HG03460 (cell line): ENCODE measurements at regions not wholly inside any gene's neighbourhood (a gene's known extent, or its start where the extent isn't known, plus 50 kb on each side); places are given as distances from the start of the nearest gene placed in this dataset.

Experiments used
- ATAC-seq: cut with Tn5 transposase; IDR thresholded peaks from one replicate; pipeline ENCODE4 v1.9.1; 2021; ENCODE audit not compliant: unreplicated experiment

DNA sequence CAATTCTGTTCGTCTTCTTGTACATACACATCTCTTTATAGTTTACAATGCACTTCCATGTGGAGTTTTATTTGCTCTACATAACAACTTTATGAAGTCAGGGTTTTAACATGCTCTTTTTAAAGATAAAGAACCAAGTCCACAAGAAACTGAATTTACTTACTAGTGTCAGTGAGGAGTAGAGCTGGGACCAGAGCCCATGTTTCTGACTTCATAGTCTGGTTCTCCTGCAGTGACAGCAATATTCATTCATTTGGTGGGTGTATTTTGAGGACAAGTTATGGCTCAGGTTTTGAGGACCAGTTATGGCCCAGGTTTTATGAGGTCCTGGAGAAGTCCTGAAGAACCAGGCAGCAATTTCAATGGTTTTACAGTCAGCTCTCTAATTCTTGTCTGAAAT lies 481.9 kb upstream of the TNC start:
- no peak for ATAC-seq

DNA sequence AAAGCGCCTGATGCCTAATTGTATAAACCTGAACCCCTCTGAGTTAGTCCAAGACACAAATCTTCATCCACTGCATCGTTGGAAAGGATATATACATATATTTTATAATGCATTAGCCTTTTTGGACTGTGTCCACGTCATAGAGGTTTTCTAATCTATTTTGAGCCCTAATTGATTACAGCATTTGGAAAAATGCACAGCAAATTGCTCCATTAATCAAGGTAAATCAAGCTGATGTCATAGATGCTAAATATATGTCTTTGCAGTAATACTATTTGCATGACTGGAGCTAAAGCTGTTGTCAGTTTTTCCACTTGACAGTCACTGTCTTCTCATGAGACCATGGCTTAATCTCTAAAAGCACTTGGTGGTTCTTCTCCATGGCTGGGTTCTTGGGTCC lies 483.5 kb upstream of the TNC start:
- no peak for ATAC-seq

DNA sequence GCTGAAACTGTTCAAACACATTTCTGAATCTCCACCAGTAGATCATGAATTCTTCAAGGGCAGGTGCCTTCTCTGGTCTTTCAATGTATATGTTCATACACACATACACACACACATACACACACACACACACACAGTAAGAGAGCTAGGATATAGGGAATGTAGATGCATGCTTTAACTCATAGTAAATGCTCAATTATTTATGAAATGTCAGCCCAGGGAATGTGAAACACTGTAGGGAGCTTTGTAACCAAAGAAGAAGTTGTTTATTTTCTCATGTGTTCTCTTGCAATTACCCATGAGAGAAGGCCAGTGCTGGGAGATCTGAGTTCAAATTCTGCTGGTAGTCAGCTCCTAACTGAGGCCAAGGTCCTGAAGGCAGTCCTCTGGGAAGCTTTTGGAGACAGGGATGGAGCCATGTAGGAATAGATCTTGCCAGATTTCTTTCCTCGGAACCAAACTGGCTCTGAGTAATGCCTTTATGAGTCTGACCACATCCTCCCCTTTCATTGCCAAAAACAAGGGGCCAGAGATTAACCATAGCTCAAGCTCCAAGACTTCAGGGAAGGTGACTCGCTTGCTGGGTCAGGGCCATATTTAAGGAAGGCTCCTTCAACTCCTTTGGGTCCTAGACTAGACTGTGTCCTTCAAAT lies 487.0 kb upstream of the TNC start:
- no peak for ATAC-seq

DNA sequence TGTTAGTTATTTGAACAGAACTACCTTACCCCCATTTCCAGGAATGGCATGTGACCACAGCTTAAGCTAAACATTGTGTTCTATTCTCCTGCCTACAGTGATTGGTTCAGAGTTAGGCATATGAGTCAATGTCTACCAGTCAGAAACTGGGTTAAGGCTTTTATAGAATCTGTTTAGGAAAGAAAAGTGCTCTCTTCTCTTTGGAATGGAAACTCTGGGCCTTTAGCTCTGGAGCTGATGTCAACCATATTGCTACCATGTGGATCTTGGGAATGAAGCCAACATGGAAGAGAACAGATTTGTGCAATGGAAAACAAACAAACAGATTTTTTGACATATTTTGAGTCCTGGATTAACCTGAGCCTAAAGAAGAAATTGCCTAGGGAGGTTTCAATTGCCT lies 488.9 kb upstream of the TNC start:
- ATAC-seq, result no peak

DNA sequence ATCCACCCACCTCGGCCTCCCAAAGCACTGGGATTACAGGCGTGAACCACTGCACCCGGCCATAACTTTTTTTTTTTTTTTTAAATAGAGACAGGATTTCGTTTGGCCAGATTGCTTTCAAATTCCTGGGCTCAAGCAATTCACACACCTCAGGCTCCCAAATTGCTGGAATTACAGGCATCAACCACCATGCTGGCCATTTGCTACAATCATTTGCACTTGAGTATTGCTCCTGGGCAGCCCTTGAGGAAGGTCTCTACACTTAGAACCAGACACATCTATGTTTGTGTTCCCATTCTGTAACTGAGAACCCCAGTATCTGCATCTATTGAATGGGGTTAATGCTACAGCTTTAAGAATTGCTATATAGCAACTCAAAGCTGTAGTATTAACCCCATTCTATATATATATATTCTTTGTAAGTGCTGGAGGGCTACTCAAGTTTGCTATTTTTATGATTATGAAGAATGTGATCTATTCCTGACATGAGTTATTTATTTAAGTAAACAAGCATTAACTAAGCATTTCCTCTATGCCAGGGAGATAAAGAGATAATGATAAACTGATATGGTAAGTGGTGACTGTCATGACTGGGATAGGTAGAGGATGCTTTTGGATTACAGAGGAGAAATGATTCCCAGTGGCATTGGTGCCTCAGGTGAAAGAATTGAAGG lies 496.5 kb upstream of the TNC start:
- ATAC-seq, result no peak

DNA sequence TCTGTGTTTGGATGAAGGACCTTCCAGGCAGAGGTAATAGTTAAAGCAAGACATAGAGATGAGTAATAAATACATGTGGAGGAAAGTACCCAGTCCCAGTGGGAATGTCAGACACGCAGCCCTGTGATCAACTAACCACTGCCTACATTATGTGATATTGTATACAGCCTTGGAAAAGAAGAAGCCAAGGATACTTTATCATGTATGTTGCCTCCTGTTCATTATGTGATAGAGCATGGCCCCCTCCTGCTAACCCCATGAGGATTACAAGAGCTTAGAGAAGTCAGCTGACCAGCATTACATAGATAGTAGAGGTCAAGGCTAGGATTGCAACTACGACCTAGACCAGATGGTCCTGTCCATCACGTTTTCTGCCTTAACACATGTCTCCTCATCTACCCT lies 497.0 kb upstream of the TNC start:
- no peak for ATAC-seq

DNA sequence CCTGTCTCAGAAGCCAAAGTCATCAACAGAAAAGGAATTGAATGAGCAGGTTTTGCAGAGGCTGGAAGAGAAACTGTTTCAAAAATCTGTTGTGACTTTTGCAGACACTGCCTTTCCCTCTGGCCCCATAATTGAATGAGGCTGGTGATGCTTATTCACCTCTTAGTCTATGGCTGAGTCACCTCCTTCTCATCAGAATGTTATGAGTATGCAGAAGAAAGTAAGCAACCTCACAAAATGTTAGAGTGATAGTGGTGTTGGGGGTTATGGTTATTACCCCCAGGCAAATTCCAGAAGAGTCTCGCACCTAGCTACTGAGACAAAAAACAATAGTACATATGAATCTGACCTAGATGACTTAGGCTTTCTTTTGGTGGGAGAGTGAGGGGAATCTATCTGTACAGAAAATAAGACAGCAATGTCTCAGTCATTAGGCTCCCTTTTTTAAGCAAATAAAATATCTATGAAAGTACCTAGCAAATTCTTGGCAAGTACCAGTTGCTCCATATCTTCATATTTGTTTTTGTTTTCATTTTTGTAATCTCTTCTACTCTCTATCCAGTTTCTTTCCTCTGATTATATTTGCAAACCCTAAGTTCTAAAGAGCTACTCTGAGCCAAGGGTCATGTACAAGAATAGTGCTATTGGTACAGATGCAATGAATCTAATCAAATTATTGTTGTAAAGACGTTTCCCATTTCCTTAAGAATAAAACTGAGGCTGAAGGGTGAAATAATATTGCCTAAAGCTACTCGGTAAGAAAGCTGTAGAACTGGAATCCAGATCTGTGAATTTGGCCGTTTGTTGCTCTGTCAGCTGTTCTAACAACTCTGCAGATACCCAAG lies 498.1 kb upstream of the TNC start:
- ATAC-seq, result no peak

DNA sequence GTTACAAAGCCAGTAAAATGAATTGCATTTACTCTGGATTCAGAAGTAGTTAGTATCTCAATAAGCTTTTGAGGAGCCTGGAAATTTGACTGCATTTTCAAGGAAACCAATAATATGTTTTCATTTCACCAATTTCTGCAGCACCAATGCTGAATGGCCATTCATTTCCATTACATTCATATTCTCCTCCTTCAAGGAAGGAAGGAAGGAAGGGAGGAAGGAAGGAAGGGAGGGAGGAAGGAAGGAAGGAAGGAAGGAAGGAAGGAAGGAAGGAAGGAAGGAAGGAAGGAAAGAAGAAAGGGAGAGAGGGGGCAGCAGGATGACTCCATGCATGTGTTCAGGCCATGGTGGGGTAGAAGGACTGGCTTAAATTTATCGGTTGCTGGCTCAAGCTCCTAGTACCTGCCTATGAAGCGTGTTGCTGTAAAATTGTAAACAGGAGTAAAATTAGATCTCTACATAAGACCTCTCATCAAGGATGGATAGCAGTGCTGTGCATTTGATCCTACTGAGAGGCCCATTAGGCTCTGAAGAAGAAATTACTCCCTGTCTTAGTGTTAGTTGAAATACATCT lies 498.8 kb upstream of the TNC start:
- ATAC-seq, result no peak

DNA sequence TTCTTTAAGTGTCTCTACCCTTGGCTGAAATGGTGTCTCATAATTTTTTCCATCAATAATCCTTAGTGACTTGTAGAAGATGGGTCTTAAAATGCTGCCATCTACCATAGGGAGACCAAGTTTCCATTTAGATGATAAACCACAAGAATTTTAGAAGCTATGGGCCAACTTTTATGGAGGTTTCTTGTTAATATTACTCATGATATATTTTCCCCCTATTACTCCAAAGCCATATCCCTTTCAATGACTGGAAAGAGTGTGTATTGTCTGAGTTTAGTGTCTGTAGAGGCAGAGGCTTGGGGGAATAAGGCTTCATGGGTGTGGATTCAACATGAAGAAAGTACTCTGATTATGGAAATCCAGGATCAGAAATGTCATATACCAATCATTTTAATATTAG lies 507.3 kb upstream of the TNC start:
- ATAC-seq, result no peak

DNA sequence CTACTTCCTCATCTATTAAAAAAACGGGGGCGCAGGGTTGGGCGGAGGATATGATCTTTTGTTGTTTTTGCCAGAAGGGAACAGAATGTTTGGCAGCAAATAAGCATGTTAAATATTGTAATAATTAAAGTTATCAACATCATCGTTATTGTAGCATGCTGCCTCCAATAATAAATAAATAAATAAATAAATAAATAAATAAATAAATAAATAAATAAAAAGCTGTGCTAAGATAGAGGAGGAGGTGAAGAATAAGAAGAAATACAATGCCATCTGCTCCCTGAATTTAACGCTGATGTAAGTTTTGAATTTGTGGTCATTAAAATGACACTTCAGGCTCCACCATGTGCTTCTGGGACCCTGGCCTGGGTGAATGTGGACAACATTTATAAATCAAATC lies 508.0 kb upstream of the TNC start:
- no peak for ATAC-seq

DNA sequence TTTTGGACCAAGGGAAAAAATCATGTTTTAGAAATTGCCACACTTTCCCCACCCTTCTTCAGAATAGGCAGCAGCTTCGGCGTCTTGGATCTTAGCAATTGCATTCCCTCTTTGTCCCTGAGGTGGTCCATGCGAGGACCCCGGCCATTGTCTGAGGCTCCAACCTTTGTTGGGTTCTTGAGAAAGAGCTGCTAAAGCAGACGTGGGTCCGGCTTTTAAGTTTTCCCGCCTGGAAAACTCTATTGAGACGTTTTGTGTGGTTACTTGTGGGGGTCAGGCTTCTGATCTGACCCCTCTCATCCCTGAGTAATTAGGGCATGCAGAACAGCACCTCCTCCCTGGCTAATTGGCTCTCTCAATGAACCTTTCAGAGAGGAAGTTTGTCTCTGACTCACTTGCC lies 509.6 kb upstream of the TNC start:
- ATAC-seq, result no peak

DNA sequence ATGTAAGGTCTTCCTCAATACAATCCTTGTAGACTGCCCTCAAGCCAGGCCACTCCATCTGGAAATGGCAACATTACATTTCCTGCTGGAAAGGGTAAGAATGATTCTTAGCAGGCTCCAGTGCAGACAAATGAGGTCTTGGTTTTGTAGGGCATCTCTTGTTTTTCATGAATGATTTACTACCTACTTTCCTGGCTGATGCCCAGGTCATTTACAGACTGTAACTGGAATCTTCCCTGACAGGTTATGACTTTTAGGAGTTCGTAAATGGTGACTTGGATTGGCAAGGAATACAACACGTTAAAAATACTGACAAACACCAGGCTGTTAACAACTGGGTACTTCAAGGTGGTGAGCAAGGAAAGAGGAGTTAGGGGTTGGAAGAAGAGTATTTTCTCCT lies 510.5 kb upstream of the TNC start:
- no peak for ATAC-seq

DNA sequence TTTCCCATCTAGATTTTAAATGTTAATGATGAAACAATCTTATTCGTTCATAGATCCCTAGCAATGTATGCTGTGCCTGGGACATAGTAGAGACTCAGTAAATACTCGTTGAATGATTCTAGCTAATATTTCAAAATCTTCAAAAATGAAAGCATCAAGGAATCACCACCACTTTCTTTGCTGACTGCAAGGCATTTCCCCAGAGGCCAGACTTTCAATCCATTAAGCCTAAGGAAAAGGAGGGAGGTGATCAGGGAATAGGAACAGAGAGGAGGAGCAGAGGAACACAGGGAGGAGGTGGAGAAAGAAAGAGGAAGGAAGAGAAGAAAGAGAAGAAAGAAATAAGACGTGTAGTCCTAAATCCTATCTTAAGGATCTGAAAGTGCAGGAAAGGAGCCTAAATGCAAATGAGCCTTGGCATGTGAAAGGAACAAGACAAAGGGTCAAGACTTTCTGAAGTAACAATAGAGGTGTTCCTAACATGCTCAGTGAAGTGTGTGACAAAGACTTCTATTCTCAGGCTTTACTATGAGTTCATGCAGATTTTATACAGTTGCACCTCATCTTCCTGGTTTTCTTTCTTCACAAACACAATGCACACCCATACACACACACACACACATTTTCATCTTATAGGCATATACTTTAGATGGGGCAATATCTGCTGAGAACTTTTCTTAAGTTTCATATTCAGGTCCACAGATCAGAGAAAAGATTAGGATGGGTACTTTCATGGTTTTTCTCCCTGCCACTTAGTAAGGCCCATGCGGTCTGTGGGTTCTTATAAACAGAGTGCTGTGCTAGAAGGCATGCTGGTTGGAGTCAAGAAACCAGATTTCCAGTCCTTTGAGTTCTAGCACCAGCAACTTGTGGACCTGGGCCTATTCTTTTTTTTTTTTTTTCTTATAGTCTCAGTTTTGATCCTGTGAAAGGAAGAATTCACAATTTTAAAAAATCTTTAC lies 512.2 kb upstream of the TNC start:
- ATAC-seq, result no peak

DNA sequence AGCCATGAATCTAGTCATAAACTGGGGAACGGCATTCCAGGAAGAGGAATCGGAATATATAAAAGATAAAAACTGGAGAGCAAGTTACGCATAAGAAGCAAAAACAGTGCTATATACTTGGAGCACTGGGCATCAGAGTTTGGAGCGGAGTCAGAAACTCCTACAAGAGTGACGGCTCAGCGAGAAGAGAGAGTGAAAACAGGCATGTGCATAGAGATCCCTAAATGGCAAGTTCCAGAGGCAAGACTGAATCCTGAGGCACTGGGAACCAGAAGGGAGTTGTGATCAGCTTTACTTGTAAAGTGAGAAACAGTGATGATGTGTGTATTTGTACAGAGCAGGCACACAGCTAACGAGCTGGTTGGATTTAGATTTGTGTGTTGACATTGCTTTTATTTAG lies 514.4 kb upstream of the TNC start:
- ATAC-seq, result no peak

DNA sequence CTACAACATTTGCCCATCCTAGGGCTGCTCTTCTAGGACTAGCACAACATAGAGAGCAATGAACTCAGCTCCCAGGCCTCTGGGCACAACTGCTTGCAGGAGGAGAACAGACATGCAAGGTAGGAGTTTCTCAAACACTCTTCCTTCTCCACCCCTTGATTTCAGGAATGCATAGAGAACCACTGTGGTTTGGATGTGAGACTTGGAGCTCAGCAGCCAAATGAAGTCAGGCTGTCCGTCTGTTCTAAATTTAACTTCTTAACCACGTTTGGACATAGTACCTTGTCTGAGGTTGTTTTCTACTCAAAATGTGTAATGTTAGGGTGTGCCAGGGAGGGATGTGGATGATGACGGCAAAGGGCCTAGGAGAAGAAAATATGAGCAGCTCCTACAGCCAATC lies 515.1 kb upstream of the TNC start:
- no peak for ATAC-seq

DNA sequence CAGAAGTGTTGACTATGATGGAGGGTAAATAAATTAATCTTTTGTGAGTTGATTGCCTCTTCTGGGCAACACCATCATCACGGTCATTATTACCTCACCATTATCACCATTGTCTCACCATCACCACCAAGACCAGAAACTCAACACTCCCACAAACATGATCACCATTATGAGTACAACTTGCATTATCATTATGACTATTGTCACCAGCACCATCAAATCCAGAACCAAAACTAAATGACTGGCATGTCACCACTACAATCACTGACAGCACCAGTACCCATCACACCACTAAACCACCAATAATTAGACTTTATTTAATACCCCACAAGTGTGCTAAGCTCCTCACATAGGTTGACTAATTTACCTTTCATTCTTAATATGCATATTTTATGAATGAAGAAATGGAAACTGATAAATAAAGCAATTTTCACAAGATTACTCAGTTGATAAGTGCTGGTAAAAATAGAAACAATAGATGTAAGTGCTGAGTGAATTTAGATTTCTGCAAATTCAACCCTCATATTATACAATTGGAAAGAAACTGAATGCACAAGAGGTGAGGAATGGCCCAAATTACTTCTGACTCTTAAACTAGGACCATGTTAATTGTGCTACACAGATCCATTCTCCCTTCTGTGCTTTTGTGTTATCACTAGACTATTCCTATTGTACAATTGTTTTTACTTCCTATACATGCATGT lies 517.8 kb upstream of the PAPPA start:
- ATAC-seq, result no peak

DNA sequence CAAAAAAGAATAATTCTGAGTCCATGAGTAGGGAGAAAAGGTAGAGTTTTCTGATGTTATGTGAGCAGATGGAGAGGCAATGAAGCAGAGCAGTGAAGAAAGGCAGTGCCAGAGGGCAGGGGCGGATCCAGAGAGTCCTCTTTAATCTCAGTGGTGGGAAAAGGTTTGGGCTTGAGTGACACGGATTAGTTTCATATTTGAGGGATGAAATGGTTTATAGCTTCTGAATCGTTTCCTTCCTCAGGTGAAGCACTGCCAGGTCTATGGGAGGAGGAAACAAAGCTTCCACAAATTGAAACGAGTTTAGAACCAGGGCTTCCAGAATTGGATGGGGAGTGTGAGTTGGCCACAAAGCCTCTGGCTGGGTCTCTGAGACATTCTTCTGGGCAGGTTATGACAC lies 517.0 kb upstream of the PAPPA start:
- ATAC-seq, result no peak

DNA sequence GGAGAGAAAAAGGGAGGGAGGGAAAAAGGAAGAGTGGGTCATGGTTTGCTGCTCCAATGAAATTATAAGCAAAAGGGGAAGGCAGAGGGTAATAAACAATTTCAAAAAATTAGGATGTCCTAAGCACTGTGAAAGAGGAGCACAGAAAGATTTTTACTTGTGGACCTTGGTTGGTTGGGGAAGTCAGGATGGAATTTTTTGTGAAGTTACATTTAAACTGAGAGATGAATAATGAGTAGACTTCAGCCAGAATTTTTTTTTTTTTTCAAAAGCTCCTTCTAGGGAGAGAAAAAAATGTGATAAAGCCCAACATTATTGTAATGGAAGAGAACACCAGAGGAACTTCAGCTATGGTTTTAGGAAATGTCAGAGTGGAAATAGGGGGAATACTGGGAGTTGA lies 515.9 kb upstream of the PAPPA start:
- ATAC-seq, result no peak

DNA sequence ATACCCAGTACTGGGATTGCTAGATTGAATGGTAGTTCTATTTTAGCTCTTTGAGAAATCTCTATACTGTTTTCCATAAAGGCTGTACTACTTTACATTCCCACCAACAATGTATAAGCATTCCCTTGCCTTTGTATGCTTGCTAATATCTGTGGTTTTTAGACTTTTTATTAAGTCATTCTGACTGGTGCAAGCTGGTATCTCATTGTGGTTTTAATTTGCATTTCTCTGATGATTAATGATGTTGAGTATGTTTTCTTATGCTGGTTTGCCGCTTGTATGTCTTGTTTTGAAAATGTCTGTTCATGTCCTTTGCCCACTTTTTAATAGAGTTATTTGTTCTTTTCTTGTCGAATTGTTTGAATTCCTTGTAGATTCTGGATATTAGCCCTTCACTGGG lies 512.7 kb upstream of the PAPPA start:
- no peak for ATAC-seq

DNA sequence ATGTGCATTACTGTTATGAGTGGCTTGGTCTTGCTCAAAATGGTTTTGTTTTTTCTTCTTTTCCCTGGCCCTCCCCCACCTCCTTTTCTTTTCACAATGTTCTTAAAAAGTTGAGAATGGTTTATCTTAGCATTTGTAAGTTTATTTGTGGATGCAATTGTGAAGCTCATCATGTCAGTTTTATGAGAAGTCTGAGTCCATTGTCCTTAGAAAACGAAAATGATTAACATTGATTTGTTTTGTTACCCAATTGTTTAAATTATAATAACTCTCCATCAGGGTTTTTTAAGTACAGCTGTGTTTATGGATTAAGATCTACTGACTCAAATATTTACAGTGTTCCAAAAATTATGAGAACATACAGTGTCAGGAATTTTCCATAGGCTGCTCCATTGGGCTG lies 511.3 kb upstream of the PAPPA start:
- ATAC-seq, result no peak
